ENCODE measurements at regions not wholly inside any gene's neighbourhood (a gene's known extent, or its start where the extent isn't known, plus 50 kb on each side); places are given as distances from the start of the nearest gene placed in this dataset.
"Not testable (repeated sequence)": the region's sequence is repeated elsewhere in the genome, so short reads cannot be mapped to it uniquely, and the experiment has no call there.

DNA sequence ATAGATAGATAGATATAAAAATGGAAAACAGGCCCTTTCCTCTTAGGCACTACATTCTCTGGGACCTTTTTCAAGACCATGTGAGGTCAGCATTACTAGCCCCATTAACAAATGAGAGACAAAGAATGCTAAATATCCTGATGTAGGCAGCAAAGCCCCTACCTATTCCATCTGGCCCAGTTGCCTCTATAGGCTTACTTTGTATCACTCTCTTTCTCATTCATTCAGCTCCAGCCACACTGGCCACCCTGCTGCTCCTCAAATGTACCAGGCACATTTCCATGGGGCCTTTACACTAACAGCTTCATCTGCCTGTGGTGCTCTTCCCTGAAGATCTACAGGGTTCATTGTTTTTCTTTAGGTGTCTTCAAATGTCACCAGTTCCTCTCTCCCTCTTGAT is 156.4 kb downstream of the SPDYE17 start:
- TF ChIP-seq POLR2AphosphoS5, POLR2A (IDR thresholded peaks at IDR 0.05): not testable (repeated sequence)
- TF ChIP-seq, protein P1, sequence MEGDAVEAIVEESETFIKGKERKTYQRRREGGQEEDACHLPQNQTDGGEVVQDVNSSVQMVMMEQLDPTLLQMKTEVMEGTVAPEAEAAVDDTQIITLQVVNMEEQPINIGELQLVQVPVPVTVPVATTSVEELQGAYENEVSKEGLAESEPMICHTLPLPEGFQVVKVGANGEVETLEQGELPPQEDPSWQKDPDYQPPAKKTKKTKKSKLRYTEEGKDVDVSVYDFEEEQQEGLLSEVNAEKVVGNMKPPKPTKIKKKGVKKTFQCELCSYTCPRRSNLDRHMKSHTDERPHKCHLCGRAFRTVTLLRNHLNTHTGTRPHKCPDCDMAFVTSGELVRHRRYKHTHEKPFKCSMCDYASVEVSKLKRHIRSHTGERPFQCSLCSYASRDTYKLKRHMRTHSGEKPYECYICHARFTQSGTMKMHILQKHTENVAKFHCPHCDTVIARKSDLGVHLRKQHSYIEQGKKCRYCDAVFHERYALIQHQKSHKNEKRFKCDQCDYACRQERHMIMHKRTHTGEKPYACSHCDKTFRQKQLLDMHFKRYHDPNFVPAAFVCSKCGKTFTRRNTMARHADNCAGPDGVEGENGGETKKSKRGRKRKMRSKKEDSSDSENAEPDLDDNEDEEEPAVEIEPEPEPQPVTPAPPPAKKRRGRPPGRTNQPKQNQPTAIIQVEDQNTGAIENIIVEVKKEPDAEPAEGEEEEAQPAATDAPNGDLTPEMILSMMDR (IDR thresholded peaks at IDR 0.05), result not testable (repeated sequence)
